ENCODE measurements at regions not wholly inside any gene's neighbourhood (a gene's known extent, or its start where the extent isn't known, plus 50 kb on each side); places are given as distances from the start of the nearest gene placed in this dataset.

DNA sequence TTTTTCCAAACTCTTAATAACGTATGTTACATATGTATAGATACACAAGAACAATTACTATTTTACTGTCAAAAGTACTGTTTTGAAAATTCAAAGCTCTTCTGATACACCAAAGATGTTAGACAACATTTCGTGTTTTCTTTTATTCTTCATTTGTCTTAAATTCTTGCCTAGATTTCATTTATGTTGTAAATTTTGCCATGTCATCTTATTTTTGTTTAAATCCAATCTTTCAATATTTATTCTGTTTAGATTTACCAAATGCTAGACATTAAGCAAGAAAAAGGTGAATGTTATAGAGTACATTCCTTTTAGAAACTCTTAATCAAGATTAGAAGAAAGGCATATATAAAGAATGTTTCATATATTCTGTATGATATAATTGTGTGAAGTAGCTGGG lies 876.9 kb downstream of the KCNT2 start:
- no peak for TF ChIP-seq CTCF (IDR thresholded peaks at IDR 0.05; ENCODE audit: poor library complexity)
- TF ChIP-seq EZH2phosphoT487 (IDR thresholded peaks at IDR 0.05; ENCODE audit: low read depth, severe bottlenecking, unreplicated experiment): no peak
